ENCODE measurements at regions not wholly inside any gene's neighbourhood (a gene's known extent, or its start where the extent isn't known, plus 50 kb on each side); places are given as distances from the start of the nearest gene placed in this dataset.

DNA sequence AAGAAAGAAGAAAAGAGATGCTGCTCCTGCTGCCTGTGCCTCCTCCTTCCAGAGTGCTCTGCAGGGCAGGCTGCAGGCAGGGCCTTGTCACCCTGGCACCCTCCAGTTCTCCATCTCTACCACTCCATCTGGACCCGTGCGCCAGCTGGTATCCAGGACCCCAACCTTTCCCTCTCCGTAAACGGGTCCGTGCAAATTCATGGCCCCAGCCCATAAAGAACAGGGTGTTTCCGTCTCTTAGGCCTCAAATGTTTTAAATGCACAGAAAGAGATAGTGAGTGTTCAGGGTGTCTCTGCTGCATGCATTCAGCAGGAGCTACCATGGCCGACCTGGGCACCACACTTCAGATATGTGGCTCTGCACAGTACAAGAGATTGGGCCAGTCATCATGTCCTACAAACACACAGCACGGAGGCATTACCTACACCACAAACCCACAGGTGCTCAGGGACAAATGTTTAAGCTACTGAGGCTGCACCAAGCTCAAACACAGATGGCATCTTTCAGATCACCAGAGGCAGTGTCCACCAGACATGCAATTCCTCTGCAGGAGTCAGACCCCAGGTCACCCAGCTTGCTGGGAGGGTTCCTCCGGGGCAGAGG, 258.1 kb downstream of the DLL1 start:
- Histone ChIP-seq H3K4me1 (ENCODE audit: insufficient read depth, low read length) (no peaks in the 10 kb centered on the region), H3K36me3 (ENCODE audit: insufficient read depth, low read length) (no peaks in the 10 kb centered on the region), H3K79me2 (ENCODE audit: insufficient read depth, low read length) (no peaks in the 10 kb centered on the region), H3K9me3 (ENCODE audit: insufficient read depth, low read length, severe bottlenecking) (peaks cover 16% of the 10 kb centered on the region), H3K9ac (ENCODE audit: low read depth, low read length) (no peak overlapping the region), H3K4me2 (ENCODE audit: insufficient read depth, low read length) (no peak overlapping the region), H3K27ac (ENCODE audit: low read length) (no peak overlapping the region), H3K27me3 (ENCODE audit: insufficient read depth, low read length, poor library complexity) (no peaks in the 10 kb centered on the region), H2AFZ (ENCODE audit: low read depth, low read length) (no peak overlapping the region), H4K20me1 (ENCODE audit: insufficient read depth, low read length) (no peaks in the 10 kb centered on the region), H3K4me3 (ENCODE audit: low read depth in 1 of 2, low read length in 2 of 2) (no peak overlapping the region)
- ATAC-seq (ENCODE audit: insufficient read depth, low read depth) = no peak
- DNase-seq = no peak
- TF ChIP-seq CTCF (IDR thresholded peaks at IDR 0.05; ENCODE audit: borderline replicate concordance, extremely low read depth, low read length, poor library complexity, severe bottlenecking) (no peak), EZH2 (IDR thresholded peaks at IDR 0.05; ENCODE audit: borderline replicate concordance, low read depth, low read length, severe bottlenecking) (no peak)

GRCh38 chr6:170032197-170032596, 258.7 kb downstream of the DLL1 start:
- Histone ChIP-seq H2AFZ (ENCODE audit: low read depth, low read length) (no peak overlapping the region), H3K27ac (ENCODE audit: low read length) (no peak overlapping the region), H3K79me2 (ENCODE audit: insufficient read depth, low read length) (no peaks in the 10 kb centered on the region), H3K36me3 (ENCODE audit: insufficient read depth, low read length) (no peaks in the 10 kb centered on the region), H3K9me3 (ENCODE audit: insufficient read depth, low read length, severe bottlenecking) (peaks cover 16% of the 10 kb centered on the region), H3K27me3 (ENCODE audit: insufficient read depth, low read length, poor library complexity) (no peaks in the 10 kb centered on the region), H3K4me1 (ENCODE audit: insufficient read depth, low read length) (no peaks in the 10 kb centered on the region), H3K4me3 (ENCODE audit: low read depth in 1 of 2, low read length in 2 of 2) (no peak overlapping the region), H3K4me2 (ENCODE audit: insufficient read depth, low read length) (no peak overlapping the region), H3K9ac (ENCODE audit: low read depth, low read length) (no peak overlapping the region), H4K20me1 (ENCODE audit: insufficient read depth, low read length) (no peaks in the 10 kb centered on the region)
- ATAC-seq (ENCODE audit: insufficient read depth, low read depth) (no peak), DNase-seq (no peak)
- TF ChIP-seq EZH2 (IDR thresholded peaks at IDR 0.05; ENCODE audit: borderline replicate concordance, low read depth, low read length, severe bottlenecking) (no peak), CTCF (IDR thresholded peaks at IDR 0.05; ENCODE audit: borderline replicate concordance, extremely low read depth, low read length, poor library complexity, severe bottlenecking) (no peak)

- no peak overlapping the region for H3K4me3 ChIP-seq (ENCODE audit: low read depth in 1 of 2, low read length in 2 of 2)
- H3K9ac ChIP-seq (ENCODE audit: low read depth, low read length) = no peak overlapping the region
- no peaks in the 10 kb centered on the region for H3K4me1 ChIP-seq (ENCODE audit: insufficient read depth, low read length)
- no peak overlapping the region for H3K4me2 ChIP-seq (ENCODE audit: insufficient read depth, low read length)
- H3K9me3 ChIP-seq (ENCODE audit: insufficient read depth, low read length, severe bottlenecking) = peaks cover 16% of the 10 kb centered on the region
- no peak overlapping the region for H3K27ac ChIP-seq (ENCODE audit: low read length)
- H2AFZ ChIP-seq (ENCODE audit: low read depth, low read length) = no peak overlapping the region
- ATAC-seq (ENCODE audit: insufficient read depth, low read depth) (no peak), DNase-seq (no peak)
- no peaks in the 10 kb centered on the region for H3K36me3 ChIP-seq (ENCODE audit: insufficient read depth, low read length)
- no peak for TF ChIP-seq EZH2 (IDR thresholded peaks at IDR 0.05; ENCODE audit: borderline replicate concordance, low read depth, low read length, severe bottlenecking)
- TF ChIP-seq CTCF (IDR thresholded peaks at IDR 0.05; ENCODE audit: borderline replicate concordance, extremely low read depth, low read length, poor library complexity, severe bottlenecking) = no peak
- no peaks in the 10 kb centered on the region for H3K79me2 ChIP-seq (ENCODE audit: insufficient read depth, low read length)
- H3K27me3 ChIP-seq (ENCODE audit: insufficient read depth, low read length, poor library complexity) = no peaks in the 10 kb centered on the region
- H4K20me1 ChIP-seq (ENCODE audit: insufficient read depth, low read length) = no peaks in the 10 kb centered on the region
Measured at GRCh38 chr6:170031684-170032121, 259.2 kb downstream of the DLL1 start.

Measured in DND-41 (cell line).